Fibroblast of lung (primary cell): ENCODE measurements at regions not wholly inside any gene's neighbourhood (a gene's known extent, or its start where the extent isn't known, plus 50 kb on each side); places are given as distances from the start of the nearest gene placed in this dataset.

Experiments
- DNase-seq, 2 donors: peaks; one replicate each; pipeline versions ENCODE4 v3.0.0 to v3.0.0-alpha.2; 2010; ENCODE audit warnings: low read depth in 2 of 2
- H2AFZ ChIP-seq: 2 replicates; pipeline ENCODE4 v1.5.1; 2012; ENCODE audit warnings: low read length, control low read depth, inconsistent platforms
- H3K27ac ChIP-seq: 2 replicates; pipeline ENCODE4 v1.5.1; 2011; ENCODE audit warnings: low read length, control low read depth; ENCODE audit not compliant: insufficient read depth
- H3K27me3 ChIP-seq: 2 replicates; pipeline ENCODE4 v1.5.1; 2011; ENCODE audit warnings: mild to moderate bottlenecking, low read length; ENCODE audit not compliant: control insufficient read depth, insufficient read depth
- H3K36me3 ChIP-seq: 2 replicates; pipeline ENCODE4 v1.5.1; 2011; ENCODE audit warnings: low read length; ENCODE audit not compliant: control insufficient read depth, insufficient read depth
- H3K4me1 ChIP-seq: 2 replicates; pipeline ENCODE4 v1.5.1; 2011; ENCODE audit warnings: low read length; ENCODE audit not compliant: control insufficient read depth, insufficient read depth; ENCODE audit errors: extremely low read depth
- H3K4me2 ChIP-seq: 2 replicates; pipeline ENCODE4 v1.5.1; 2011; ENCODE audit warnings: low read length, control low read depth; ENCODE audit not compliant: insufficient read depth; ENCODE audit errors: extremely low read depth
- H3K4me3 ChIP-seq, 4 experiments: fragments of 200-600 bp in 1 of 4; sonication (generic) in 1 of 4; replicated peaks in 1 of 4; 2 replicates each; pipeline ENCODE4 v1.5.1; 2011 to 2016; ENCODE audit warnings: low read length in 4 of 4, low read depth in 3 of 4, mild to moderate bottlenecking in 3 of 4, control low read depth in 2 of 4, inconsistent platforms in 1 of 4, mixed read lengths in 1 of 4; ENCODE audit not compliant: insufficient read depth in 1 of 4; ENCODE audit errors: control extremely low read depth in 1 of 4
- H3K79me2 ChIP-seq: 2 replicates; pipeline ENCODE4 v1.5.1; 2012; ENCODE audit warnings: mild to moderate bottlenecking, low read length, inconsistent platforms; ENCODE audit not compliant: control insufficient read depth, insufficient read depth
- H3K9ac ChIP-seq: 2 replicates; pipeline ENCODE4 v1.5.1; 2011; ENCODE audit warnings: mild to moderate bottlenecking, low read length, control low read depth; ENCODE audit not compliant: insufficient read depth
- H3K9me3 ChIP-seq: 2 replicates; pipeline ENCODE4 v1.5.1; 2012; ENCODE audit warnings: low read depth, low read length; ENCODE audit not compliant: control insufficient read depth, insufficient read depth
- H4K20me1 ChIP-seq: 2 replicates; pipeline ENCODE4 v1.5.1; 2011; ENCODE audit warnings: low read length; ENCODE audit not compliant: control insufficient read depth, insufficient read depth; ENCODE audit errors: extremely low read depth
- EZH2 ChIP-seq: IDR thresholded peaks from 2 replicates; pipeline ENCODE4 v1.5.1; 2012; ENCODE audit warnings: low read length, control low read depth, mild to moderate bottlenecking; ENCODE audit errors: missing control alignments
- TF ChIP-seq, protein P1 (sequence below), 2 donors: IDR thresholded peaks in 1 of 2; conservative IDR thresholded peaks in 1 of 2; 1 replicate in 1 of 2; 2 replicates in 1 of 2; pipeline ENCODE4 v1.5.1; 2011 to 2012; ENCODE audit warnings: low read length in 2 of 2, control low read depth in 1 of 2, inconsistent platforms in 1 of 2, low read depth in 1 of 2, mild to moderate bottlenecking in 1 of 2

DNA sequence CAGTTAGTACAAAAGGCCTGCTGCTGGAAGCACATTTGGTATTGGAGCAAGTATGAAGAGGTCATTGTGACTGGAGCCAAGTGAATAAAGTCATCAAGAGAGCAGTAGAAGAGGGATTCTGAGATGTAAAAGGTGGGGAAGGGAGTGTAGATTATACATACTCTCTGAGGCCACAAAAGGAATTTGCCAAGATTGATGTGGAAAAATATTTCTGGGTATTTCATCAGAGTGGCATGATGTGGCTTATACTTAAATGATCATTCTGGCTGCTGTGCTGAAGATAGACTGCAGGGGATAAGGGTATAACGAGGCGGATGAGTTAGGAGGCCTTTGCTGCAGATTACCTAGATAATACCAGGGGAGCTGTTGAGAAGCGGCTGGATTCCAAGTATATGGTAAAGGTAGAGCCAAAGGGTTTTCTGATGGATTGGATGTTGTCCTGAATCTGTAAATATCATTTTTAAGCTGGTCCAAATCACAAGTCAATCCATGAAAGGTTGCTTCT is 231.8 kb upstream of the AGA start:
- no peaks in the 10 kb centered on the region for H3K79me2 ChIP-seq
- no peak overlapping the region for H3K4me2 ChIP-seq
- TF ChIP-seq, protein P1, sequence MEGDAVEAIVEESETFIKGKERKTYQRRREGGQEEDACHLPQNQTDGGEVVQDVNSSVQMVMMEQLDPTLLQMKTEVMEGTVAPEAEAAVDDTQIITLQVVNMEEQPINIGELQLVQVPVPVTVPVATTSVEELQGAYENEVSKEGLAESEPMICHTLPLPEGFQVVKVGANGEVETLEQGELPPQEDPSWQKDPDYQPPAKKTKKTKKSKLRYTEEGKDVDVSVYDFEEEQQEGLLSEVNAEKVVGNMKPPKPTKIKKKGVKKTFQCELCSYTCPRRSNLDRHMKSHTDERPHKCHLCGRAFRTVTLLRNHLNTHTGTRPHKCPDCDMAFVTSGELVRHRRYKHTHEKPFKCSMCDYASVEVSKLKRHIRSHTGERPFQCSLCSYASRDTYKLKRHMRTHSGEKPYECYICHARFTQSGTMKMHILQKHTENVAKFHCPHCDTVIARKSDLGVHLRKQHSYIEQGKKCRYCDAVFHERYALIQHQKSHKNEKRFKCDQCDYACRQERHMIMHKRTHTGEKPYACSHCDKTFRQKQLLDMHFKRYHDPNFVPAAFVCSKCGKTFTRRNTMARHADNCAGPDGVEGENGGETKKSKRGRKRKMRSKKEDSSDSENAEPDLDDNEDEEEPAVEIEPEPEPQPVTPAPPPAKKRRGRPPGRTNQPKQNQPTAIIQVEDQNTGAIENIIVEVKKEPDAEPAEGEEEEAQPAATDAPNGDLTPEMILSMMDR (conservative IDR thresholded peaks at IDR 0.05 in 1 of 2, IDR thresholded peaks at IDR 0.05 in 1 of 2; ENCODE audit: low read depth in 1 of 2, low read length in 2 of 2), result no peak
- no peak for TF ChIP-seq EZH2
- no peaks in the 10 kb centered on the region for H3K36me3 ChIP-seq
- H3K27me3 ChIP-seq, result no peaks in the 10 kb centered on the region
- H3K4me1 ChIP-seq, result no peaks in the 10 kb centered on the region
- H3K27ac ChIP-seq, result no peak overlapping the region
- H3K4me3 ChIP-seq, result no peak overlapping the region
- H3K9me3 ChIP-seq, result no peaks in the 10 kb centered on the region
- H4K20me1 ChIP-seq, result no peaks in the 10 kb centered on the region
- no peak overlapping the region for H3K9ac ChIP-seq
- peak; percentile 0 to 50 for DNase-seq
- no peak overlapping the region for H2AFZ ChIP-seq

GRCh38 chr4:177680308-177680707 is 238.1 kb upstream of the AGA start:
- H3K9me3 ChIP-seq, result no peaks in the 10 kb centered on the region
- no peaks in the 10 kb centered on the region for H3K4me1 ChIP-seq
- H2AFZ ChIP-seq, result no peak overlapping the region
- no peaks in the 10 kb centered on the region for H3K36me3 ChIP-seq
- H3K9ac ChIP-seq, result no peak overlapping the region
- H3K4me2 ChIP-seq, result no peak overlapping the region
- H3K79me2 ChIP-seq, result no peaks in the 10 kb centered on the region
- no peaks in the 10 kb centered on the region for H3K27me3 ChIP-seq
- no peak overlapping the region for H3K27ac ChIP-seq
- DNase-seq, result no peak
- TF ChIP-seq, protein P1 (conservative IDR thresholded peaks at IDR 0.05 in 1 of 2, IDR thresholded peaks at IDR 0.05 in 1 of 2; ENCODE audit: low read depth in 1 of 2, low read length in 2 of 2), result no peak
- no peak for TF ChIP-seq EZH2
- H3K4me3 ChIP-seq, result no peak overlapping the region
- H4K20me1 ChIP-seq, result no peaks in the 10 kb centered on the region

- no peak overlapping the region for H3K9ac ChIP-seq
- no peak overlapping the region for H3K4me2 ChIP-seq
- no peaks in the 10 kb centered on the region for H3K9me3 ChIP-seq
- no peak overlapping the region for H3K4me3 ChIP-seq
- no peak overlapping the region for H2AFZ ChIP-seq
- TF ChIP-seq EZH2, result no peak
- TF ChIP-seq, protein P1 (conservative IDR thresholded peaks at IDR 0.05 in 1 of 2, IDR thresholded peaks at IDR 0.05 in 1 of 2; ENCODE audit: low read depth in 1 of 2, low read length in 2 of 2), result no peak
- H4K20me1 ChIP-seq, result no peaks in the 10 kb centered on the region
- no peaks in the 10 kb centered on the region for H3K27me3 ChIP-seq
- H3K36me3 ChIP-seq, result no peaks in the 10 kb centered on the region
- H3K4me1 ChIP-seq, result no peaks in the 10 kb centered on the region
- H3K79me2 ChIP-seq, result no peaks in the 10 kb centered on the region
- DNase-seq, result peak in 1 of 2 donors; percentile 13
- no peak overlapping the region for H3K27ac ChIP-seq
Observed at GRCh38 chr4:177681902-177682301, 239.7 kb upstream of the AGA start.
